M059J (cell line): ENCODE measurements at regions not wholly inside any gene's neighbourhood (a gene's known extent, or its start where the extent isn't known, plus 50 kb on each side); places are given as distances from the start of the nearest gene placed in this dataset.

Experiments used
- DNase-seq: peaks from one replicate; pipeline ENCODE4 v3.0.0-alpha.2; 2012; ENCODE audit warnings: low read depth

DNA sequence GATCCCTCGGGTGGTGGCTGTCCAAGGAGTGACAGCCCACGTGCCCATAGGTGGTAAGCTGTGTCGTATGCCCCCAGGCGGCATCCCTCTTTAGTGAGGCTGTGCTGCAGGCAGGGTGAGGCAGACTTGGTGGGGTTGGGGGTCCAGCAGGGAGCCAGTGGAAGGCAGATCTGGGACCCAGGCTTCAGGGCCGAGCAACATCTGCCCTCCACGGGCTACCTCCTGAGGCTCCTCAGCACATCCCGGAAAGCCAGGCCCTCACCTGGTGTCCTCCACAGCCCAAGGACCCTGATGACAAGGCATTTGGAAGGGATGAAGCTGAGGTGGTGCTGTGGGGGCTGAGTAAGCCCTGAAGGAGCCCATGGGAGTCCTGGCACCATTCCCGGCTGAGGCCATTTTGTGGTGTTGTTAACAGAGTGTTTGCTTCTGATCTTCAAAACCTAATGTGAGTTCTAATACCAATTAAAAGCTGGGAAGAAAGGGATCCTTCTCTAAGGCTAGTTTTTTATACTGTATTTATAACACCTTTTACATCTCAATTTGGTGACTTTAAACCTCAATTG, 295.8 kb upstream of the IRX2 start:
- DNase-seq = no peak

DNA sequence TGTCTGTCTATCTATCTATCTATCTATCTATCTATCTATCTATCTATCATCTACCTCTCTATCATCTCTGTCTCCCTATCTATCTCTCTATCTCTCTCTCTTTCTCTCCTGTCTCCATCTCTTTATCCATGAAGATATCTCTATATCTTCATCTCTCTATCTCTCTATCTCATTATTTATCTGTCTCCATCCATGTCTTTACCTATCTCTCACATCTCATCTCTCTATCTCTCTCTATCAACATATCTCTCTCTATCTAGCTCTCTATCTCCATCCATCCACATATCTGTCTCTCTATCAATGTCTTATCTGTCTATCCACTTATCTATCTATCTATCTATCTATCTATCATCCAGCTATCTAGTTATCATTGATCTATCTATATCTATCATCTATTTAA, 292.1 kb upstream of the IRX2 start:
- DNase-seq = no peak

GRCh38 chr5:3041001-3041400, 289.5 kb upstream of the IRX2 start:
- DNase-seq = no peak

DNA sequence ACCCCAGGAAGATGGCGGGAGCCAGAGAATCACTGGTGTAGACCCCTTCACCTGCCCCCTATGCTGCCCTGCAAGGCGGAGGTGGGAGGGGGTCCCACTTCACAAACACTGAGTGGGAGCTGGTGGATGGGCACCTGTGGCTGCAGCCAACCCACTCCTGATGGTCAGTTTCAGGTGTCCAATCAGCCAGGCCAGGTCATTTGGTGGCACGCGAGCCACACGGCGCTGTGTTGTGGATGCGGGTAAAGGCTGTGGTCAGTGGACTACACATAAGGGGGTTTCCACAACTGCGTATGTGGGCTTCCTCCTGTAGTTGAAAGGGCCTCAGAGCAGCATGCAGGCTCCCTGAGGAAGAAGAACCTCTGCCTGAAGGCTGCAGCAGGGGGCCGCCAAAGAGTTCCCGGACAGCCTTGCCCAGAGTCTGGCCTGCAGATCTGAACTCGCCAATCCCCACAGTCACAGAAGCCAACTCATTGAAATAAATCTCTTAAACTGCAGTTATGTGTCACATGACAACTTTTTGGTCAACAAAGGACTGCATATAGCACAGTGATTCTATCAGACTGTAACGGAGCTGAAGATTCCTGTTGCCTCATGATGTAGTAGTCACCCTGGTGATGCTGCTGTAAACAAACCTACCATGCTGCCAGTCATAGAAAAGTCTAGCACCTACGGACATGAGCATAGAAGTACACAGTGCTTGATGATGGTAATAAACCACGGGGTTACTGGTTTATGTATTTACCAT, 284.7 kb upstream of the IRX2 start:
- DNase-seq = no peak

GRCh38 chr5:3035452-3035851, 284.0 kb upstream of the IRX2 start:
- DNase-seq = no peak

DNA sequence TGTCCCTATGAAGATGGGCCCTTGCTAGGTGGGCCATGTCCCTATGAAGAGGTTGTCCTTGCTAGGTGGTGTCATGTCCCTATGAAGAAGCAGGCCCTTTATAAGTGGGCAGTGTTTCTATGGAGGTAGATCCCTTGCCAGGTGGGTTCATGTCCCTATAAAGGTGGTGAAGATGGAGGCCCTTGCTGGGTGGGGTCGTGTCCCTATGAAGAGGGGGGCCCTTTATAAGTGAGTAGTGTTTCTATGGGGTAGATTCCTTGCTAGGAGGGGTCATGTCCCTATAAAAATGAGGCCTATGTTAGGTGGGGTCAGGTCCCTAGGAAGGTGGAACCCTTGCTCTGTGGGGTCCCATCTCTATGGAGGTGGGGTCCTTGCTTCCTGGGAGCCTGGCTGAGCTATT, 283.4 kb upstream of the IRX2 start:
- DNase-seq = no peak

DNA sequence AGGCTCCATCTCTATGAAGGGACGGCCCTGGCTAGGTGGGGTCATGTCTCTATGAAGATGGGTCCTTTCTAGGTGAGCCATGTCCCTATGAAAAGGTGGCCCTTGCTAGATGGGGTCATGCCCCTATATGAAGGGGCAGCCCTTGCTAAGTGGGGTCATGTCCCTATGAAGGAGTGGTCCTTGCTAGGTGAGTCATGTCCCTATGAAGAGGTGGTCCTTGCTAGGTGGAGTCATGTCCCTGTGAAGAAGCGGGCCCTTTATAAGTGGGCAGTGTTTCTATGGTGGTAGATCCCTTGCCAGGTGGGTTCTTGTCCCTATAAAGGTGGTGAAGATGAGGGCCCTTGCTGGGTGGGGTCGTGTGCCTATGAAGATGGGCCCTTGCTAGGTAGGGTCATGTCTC, 283.0 kb upstream of the IRX2 start:
- no peak for DNase-seq

GRCh38 chr5:3033033-3033755, 281.7 kb upstream of the IRX2 start:
- no peak for DNase-seq

DNA sequence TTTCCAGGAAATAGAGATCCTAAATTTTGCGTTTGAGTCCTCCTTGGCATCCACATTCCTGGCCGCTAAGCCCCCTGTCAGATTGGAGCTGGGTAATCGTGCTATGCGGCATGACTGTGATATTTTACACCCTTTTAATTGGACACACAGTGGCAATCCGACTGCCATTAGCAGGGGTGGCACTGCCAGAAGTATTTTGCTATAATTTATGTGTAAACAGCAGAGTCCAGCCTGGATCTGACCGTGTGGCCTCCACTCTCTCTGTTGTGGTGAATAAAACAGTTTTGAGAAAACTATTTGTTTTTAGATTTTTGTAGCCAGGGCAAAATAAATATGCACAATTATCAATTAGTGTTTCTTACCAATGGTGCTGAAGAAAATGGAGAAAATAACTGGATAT, 281.0 kb upstream of the IRX2 start:
- DNase-seq = no peak

- DNase-seq = no peak
Observed at GRCh38 chr5:3031733-3032378, 280.4 kb upstream of the IRX2 start.

GRCh38 chr5:3030511-3031165, 279.2 kb upstream of the IRX2 start:
- no peak for DNase-seq

GRCh38 chr5:3029396-3029795, 277.9 kb upstream of the IRX2 start:
- DNase-seq = no peak

- no peak for DNase-seq
Observed at GRCh38 chr5:3027866-3028635, 276.6 kb upstream of the IRX2 start.

DNA sequence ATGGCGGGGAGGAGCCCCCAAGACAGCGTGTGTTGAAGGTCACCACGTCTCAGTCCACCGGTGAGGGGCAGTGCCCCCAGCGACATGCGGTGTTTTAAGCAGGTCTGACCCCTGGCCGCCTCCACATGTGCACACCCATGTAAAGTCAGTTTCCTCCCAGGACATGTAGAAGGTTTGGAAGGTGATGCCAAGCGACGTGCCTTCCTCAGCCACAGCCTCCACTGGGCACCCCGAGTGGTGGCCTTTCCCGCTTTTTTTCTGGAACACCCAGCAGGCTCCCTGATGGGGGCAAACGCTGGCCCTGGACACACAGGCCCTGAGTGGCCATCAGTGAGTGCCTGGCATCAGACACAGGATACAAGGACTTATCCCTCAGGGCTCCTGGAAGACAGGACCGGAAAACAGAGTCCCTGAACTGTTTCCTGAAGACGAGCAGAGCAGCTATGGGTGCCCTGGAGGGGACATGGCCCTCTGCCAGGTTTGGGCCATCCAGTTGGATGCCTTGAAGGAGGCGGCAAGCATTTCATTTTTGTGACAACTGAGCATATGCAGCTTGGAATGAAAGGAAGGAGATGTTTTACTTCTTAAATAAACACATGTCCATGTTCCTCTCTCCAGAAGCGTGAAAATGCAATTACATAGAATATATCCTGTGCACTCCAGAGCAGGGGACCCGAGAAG, 275.8 kb upstream of the IRX2 start:
- DNase-seq = no peak

GRCh38 chr5:3026651-3027050, 275.2 kb upstream of the IRX2 start:
- no peak for DNase-seq

GRCh38 chr5:3026099-3026498, 274.6 kb upstream of the IRX2 start:
- DNase-seq = no peak

DNA sequence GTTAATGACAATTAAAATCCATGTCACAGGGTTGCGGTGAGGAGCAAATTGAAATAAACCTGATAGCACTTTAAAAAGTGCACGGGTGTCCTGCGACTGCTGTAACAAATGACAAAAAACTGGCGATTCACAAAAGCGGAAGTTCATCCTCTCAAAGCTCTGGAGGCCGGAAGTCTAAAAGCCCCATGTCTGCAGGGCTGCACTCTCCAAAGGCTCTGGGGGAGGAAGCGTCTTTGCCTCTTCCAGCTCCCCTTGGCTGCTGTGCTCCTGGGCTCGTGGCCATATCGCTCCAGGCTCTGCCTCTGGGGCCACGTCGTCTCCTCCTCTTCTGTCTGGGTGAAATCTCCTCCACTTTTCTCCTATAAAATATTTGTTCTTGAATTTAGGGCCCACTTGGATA, 273.9 kb upstream of the IRX2 start:
- no peak for DNase-seq

DNA sequence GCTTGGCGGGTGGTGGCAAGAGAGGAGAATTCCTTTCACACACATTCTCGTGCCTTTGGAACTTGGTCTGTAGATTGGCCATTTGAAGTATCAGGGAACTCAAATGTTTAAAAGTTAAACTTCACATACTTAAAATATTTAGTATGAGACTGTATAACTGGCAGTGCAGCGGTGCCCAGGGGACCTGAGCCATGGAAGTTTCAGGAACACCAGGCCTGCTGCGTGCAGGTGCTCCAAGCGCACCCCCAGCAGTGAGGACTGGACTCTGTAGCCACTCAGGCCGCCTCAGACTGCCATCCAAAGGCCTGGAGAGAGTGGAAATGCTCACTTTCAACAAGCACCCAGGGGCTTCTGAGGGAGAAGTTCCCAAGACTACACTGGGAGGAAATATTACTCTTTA, 273.5 kb upstream of the IRX2 start:
- DNase-seq = no peak

DNA sequence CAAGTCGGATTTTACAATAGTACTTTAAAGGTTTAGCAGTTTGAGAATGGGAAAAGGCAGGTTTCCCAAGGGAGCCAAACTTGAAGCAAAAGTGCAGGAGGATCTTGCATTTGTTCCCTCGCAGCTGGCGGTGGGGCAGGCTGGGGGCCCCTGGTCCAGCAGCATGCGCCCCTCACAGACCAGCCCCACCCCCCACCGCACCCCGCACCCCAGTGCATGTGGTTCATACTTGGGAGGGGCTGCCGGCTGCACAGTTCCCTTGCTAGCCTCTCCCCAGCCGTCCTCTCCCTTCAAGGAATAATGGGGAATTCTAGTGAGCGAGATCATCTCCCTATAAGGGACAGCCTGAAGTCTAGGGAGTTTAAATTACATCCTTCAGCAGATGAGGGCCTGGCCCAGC, 273.1 kb upstream of the IRX2 start:
- DNase-seq = no peak

GRCh38 chr5:3024126-3024525, 272.6 kb upstream of the IRX2 start:
- DNase-seq = no peak

GRCh38 chr5:3023656-3024055, 272.2 kb upstream of the IRX2 start:
- no peak for DNase-seq
